Left colon (tissue), 2 donors: ENCODE measurements at regions not wholly inside any gene's neighbourhood (a gene's known extent, or its start where the extent isn't known, plus 50 kb on each side); places are given as distances from the start of the nearest gene placed in this dataset.
A peak's percentile ranks its signal among the peaks of the same experiment; 100 is the strongest.
"Not testable (repeated sequence)": the region's sequence is repeated elsewhere in the genome, so short reads cannot be mapped to it uniquely, and the experiment has no call there.

Experiments
- ATAC-seq: fragments of 200-7000 bp; cut with Tn5 transposase; one replicate; pipeline ENCODE4 v1.9.1; 2020; ENCODE audit warnings: mild to moderate bottlenecking, moderate library complexity
- DNase-seq, 2 donors: peaks; one replicate each; pipeline ENCODE4 v3.0.0-alpha.2; 2020
- intact Hi-C, 2 donors: fragments of 100-400 bp; cut with DNase I in 1 of 2; cut with micrococcal nuclease in 1 of 2; formaldehyde crosslinking; loops; one replicate each; pipeline versions ENCODE4 v1.11.2 to v1.14.0; 2022; cut with DNase I, micrococcal nuclease
- donor health status: DM: no; HTN: no; CAD: no.
- donor health status: DM: yes; HTN: yes; CAD: no.

GRCh38 chr5:167049771-167050567, 1241.5 kb upstream of the WWC1 start:
- DNase-seq (no peak), ATAC-seq (no peak)
- intact Hi-C loops, result no loop called here

GRCh38 chr5:167050568-167051401, 1240.7 kb upstream of the WWC1 start:
- intact Hi-C loops, result no loop called here
- DNase-seq (no peak), ATAC-seq (no peak)

GRCh38 chr5:167051402-167051768, 1240.1 kb upstream of the WWC1 start:
- intact Hi-C loops, result no loop called here
- DNase-seq (no peak), ATAC-seq (no peak)

GRCh38 chr5:167052791-167053190, 1238.7 kb upstream of the WWC1 start:
- intact Hi-C loops, result no loop called here
- DNase-seq (no peak), ATAC-seq (no peak)

GRCh38 chr5:167057665-167058064, 1233.8 kb upstream of the WWC1 start:
- DNase-seq, result no peak
- no peak for ATAC-seq
- intact Hi-C loops, result no loop called here

GRCh38 chr5:167061695-167062094, 1229.8 kb upstream of the WWC1 start:
- intact Hi-C loops, result no loop called here
- no peak for ATAC-seq

GRCh38 chr5:167063116-167063515, 1228.3 kb upstream of the WWC1 start:
- intact Hi-C loops, result no loop called here
- ATAC-seq (no peak), DNase-seq (no peak)

More at GRCh38 chr5:167061695-167062094, 1229.8 kb upstream of the WWC1 start:
- no peak for DNase-seq

- intact Hi-C loops, result no loop called here
- no peak for ATAC-seq
- no peak for DNase-seq
These were observed 1227.7 kb upstream of the WWC1 start for GRCh38 chr5:167063788-167064187.

- no peak for ATAC-seq
- intact Hi-C loops, result no loop called here
- no peak for DNase-seq
These were observed 1227.2 kb upstream of the WWC1 start for GRCh38 chr5:167064198-167064776.

- intact Hi-C loops, result no loop called here
- DNase-seq (no peak), ATAC-seq (no peak)
These were observed 1225.7 kb upstream of the WWC1 start for GRCh38 chr5:167065794-167066193.

- intact Hi-C loops, result no loop called here
- ATAC-seq (no peak), DNase-seq (no peak)
These were observed 1219.3 kb upstream of the WWC1 start for GRCh38 chr5:167071981-167072610.

GRCh38 chr5:167081561-167081960, 1209.9 kb upstream of the WWC1 start:
- ATAC-seq (no peak), DNase-seq (no peak)
- intact Hi-C loops, result no loop called here

GRCh38 chr5:167096816-167097215, 1194.6 kb upstream of the WWC1 start:
- ATAC-seq (no peak), DNase-seq (no peak)
- intact Hi-C loops, result no loop called here

- no peak for DNase-seq
These were observed 1187.1 kb upstream of the WWC1 start for GRCh38 chr5:167104351-167104750.

GRCh38 chr5:167105941-167106340, 1185.5 kb upstream of the WWC1 start:
- intact Hi-C loops, result no loop called here
- no peak for ATAC-seq
- no peak for DNase-seq

More at GRCh38 chr5:167104351-167104750, 1187.1 kb upstream of the WWC1 start:
- intact Hi-C loops, result no loop called here
- peak; percentile 47 for ATAC-seq

GRCh38 chr5:167107684-167108083, 1183.8 kb upstream of the WWC1 start:
- no peak for ATAC-seq
- DNase-seq, result no peak
- intact Hi-C loops, result no loop called here

- intact Hi-C loops, ATAC-seq: not testable (repeated sequence)
These were observed 1183.2 kb upstream of the WWC1 start for GRCh38 chr5:167108266-167108665.

GRCh38 chr5:167112556-167112955, 1178.9 kb upstream of the WWC1 start:
- ATAC-seq (no peak), DNase-seq (no peak)
- intact Hi-C loops, result no loop called here

More at GRCh38 chr5:167108266-167108665, 1183.2 kb upstream of the WWC1 start:
- DNase-seq, result not testable (repeated sequence)

- ATAC-seq (no peak), DNase-seq (no peak)
- intact Hi-C loops, result no loop called here
These were observed 1169.2 kb upstream of the WWC1 start for GRCh38 chr5:167122267-167122666.
